Right atrium auricular region (tissue), 2 donors: ENCODE measurements at regions not wholly inside any gene's neighbourhood (a gene's known extent, or its start where the extent isn't known, plus 50 kb on each side); places are given as distances from the start of the nearest gene placed in this dataset.

Experiments used
- DNase-seq: peaks from one replicate; pipeline ENCODE4 v3.0.0-alpha.2; 2019; ENCODE audit warnings: low spot score
- H3K27ac ChIP-seq, 2 donors: fragments of 200-600 bp; sonication (generic); 1 replicate in 1 of 2; 2 replicates in 1 of 2; pipeline ENCODE4 v1.5.1; 2016 to 2019
- H3K27me3 ChIP-seq, 2 donors: fragments of 200-600 bp; sonication (generic); one replicate each; pipeline versions ENCODE4 v1.5.1 to v1.6.0; 2017 to 2019
- H3K36me3 ChIP-seq: fragments of 200-600 bp; sonication (generic); one replicate; pipeline ENCODE4 v1.5.1; 2016
- H3K4me1 ChIP-seq, 2 donors: fragments of 200-600 bp; sonication (generic); one replicate each; pipeline versions ENCODE4 v1.5.1 to v1.6.0; 2017 to 2019
- H3K4me3 ChIP-seq, 2 donors: fragments of 200-600 bp; sonication (generic); 1 replicate in 1 of 2; 2 replicates in 1 of 2; pipeline ENCODE4 v1.5.1; 2017 to 2019; ENCODE audit warnings: mild to moderate bottlenecking in 1 of 2, moderate library complexity in 1 of 2
- H3K9me3 ChIP-seq, 2 donors: fragments of 200-600 bp; sonication (generic); one replicate each; pipeline ENCODE4 v1.5.1; 2019
- TF ChIP-seq, protein P1 (sequence below), 2 donors: fragments of 200-600 bp; sonication (generic); IDR thresholded peaks; one replicate each; pipeline ENCODE4 v1.5.1; 2019; ENCODE audit warnings: antibody characterized with exemption in 2 of 2

DNA sequence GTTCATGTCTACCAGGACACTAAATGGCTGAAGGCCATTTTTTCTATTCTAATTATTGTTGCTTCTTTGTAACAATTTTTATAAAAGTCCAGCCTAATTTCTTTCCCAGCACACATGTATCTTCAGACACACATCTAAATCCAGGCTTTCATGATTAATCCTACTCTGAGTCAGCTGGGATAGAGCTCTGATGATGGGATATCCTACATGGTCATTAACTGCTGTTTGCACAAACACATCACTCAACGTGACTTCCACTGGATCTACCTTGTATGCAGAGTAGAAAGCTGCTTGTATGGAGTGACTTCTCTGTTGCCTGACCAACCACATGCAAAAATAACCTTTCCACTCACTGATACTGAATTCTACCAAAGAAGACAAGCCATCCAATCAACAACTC, 260.9 kb downstream of the AHR start:
- H3K27ac ChIP-seq, result no peak overlapping the region
- H3K4me1 ChIP-seq, result peaks cover 0 to 20% of the 10 kb centered on the region in 2 donors
- TF ChIP-seq, protein P1, sequence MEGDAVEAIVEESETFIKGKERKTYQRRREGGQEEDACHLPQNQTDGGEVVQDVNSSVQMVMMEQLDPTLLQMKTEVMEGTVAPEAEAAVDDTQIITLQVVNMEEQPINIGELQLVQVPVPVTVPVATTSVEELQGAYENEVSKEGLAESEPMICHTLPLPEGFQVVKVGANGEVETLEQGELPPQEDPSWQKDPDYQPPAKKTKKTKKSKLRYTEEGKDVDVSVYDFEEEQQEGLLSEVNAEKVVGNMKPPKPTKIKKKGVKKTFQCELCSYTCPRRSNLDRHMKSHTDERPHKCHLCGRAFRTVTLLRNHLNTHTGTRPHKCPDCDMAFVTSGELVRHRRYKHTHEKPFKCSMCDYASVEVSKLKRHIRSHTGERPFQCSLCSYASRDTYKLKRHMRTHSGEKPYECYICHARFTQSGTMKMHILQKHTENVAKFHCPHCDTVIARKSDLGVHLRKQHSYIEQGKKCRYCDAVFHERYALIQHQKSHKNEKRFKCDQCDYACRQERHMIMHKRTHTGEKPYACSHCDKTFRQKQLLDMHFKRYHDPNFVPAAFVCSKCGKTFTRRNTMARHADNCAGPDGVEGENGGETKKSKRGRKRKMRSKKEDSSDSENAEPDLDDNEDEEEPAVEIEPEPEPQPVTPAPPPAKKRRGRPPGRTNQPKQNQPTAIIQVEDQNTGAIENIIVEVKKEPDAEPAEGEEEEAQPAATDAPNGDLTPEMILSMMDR (IDR thresholded peaks at IDR 0.05), result no peak
- no peaks in the 10 kb centered on the region for H3K27me3 ChIP-seq
- no peaks in the 10 kb centered on the region for H3K9me3 ChIP-seq
- no peak overlapping the region for H3K4me3 ChIP-seq
- H3K36me3 ChIP-seq, result no peaks in the 10 kb centered on the region
- no peak for DNase-seq

DNA sequence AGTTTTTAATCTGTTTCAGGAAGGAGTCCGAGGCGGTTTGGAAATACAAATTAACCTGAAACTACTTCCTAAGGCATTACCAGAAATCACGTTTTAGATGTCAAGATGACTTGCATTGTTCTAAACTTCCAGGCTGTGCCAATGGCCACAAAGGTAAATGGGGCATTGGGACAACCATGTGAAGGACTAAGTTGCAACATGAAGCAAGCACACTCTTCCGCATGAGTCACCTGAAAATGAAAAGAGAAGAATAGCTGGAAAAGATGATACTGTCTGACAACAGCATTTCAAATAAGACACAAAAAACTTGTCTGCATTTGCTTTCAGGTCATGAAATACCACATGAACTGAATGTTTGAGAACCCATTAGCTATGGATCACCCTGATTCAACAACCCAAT, 262.1 kb downstream of the AHR start:
- Histone ChIP-seq H3K4me3 (no peak overlapping the region), H3K36me3 (no peaks in the 10 kb centered on the region), H3K4me1 (peaks cover 0 to 20% of the 10 kb centered on the region in 2 donors), H3K27ac (no peak overlapping the region), H3K27me3 (no peaks in the 10 kb centered on the region), H3K9me3 (no peaks in the 10 kb centered on the region)
- no peak for DNase-seq
- TF ChIP-seq, protein P1 (IDR thresholded peaks at IDR 0.05), result no peak

DNA sequence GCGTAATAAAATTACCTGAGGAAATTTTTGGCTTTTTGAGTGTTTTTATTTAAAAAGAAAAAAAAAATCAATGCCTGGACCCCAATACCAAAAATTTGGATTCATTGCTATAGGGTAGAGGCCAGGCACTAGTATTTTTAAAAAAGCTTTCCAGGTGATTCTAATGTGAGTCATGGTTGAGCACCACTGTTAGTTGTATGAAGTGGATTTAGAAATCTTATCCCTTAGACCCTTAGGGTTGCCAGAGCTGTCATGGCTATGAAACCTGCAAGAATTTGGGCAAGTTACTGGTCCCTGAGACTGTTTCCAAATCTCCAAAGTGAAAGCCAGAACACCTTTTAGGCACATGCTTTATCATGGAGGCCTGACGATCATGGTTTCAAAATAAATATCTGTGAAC, 262.5 kb downstream of the AHR start:
- Histone ChIP-seq H3K27ac (no peak overlapping the region), H3K4me1 (peaks cover 0 to 20% of the 10 kb centered on the region in 2 donors), H3K27me3 (no peaks in the 10 kb centered on the region), H3K4me3 (no peak overlapping the region), H3K36me3 (no peaks in the 10 kb centered on the region), H3K9me3 (no peaks in the 10 kb centered on the region)
- TF ChIP-seq, protein P1 (IDR thresholded peaks at IDR 0.05), result no peak
- DNase-seq, result no peak

DNA sequence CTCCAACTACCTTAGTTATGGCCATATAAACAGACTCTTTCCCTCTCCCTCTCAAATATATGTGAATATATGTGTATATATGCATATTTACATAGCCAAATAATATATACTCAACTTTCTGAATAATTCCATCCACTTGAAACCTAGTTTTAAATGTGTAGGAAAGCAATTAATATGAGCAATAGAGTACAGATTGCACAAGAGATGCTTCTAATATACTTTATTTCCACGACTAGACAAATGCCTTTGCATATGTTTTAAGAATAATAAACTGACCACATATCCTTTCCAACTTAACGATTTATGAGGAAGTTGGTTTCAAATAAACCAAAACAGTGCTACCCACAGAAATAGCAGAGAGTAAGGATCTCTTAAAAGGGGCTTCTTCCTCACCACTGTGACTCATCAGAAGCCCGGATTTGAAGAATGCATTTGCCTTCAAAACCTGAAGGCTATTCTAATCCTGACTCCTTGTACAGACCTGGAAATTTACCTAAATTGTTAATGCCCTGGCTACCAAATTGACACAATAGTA, 266.3 kb downstream of the AHR start:
- DNase-seq, result no peak
- TF ChIP-seq, protein P1 (IDR thresholded peaks at IDR 0.05), result no peak
- no peaks in the 10 kb centered on the region for H3K4me1 ChIP-seq
- no peak overlapping the region for H3K27ac ChIP-seq
- no peak overlapping the region for H3K4me3 ChIP-seq
- no peaks in the 10 kb centered on the region for H3K36me3 ChIP-seq
- no peaks in the 10 kb centered on the region for H3K27me3 ChIP-seq
- no peaks in the 10 kb centered on the region for H3K9me3 ChIP-seq

DNA sequence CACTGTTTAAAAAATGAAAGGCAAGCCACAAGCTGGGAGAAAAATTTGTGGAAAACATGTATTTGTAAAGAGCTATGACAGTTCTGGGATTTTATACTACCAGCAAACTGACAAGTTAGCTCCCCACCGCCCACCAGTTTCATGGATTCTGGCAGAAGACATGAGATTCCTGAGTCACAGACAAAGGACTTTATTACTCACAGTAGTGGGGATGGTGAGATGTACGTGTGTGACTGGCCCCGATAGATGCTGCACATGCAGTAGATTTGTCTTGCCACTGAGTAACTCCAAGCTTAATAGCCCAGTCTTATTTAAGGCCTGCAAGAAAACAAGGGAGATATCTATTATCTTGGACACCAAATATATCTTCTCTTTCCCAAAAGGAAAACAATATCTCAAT, 281.7 kb downstream of the AHR start:
- Histone ChIP-seq H3K36me3 (no peaks in the 10 kb centered on the region), H3K4me3 (no peak overlapping the region), H3K9me3 (peaks cover 0 to 18% of the 10 kb centered on the region in 2 donors), H3K27ac (no peak overlapping the region), H3K4me1 (no peaks in the 10 kb centered on the region), H3K27me3 (no peaks in the 10 kb centered on the region)
- TF ChIP-seq, protein P1 (IDR thresholded peaks at IDR 0.05), result no peak
- DNase-seq, result no peak

DNA sequence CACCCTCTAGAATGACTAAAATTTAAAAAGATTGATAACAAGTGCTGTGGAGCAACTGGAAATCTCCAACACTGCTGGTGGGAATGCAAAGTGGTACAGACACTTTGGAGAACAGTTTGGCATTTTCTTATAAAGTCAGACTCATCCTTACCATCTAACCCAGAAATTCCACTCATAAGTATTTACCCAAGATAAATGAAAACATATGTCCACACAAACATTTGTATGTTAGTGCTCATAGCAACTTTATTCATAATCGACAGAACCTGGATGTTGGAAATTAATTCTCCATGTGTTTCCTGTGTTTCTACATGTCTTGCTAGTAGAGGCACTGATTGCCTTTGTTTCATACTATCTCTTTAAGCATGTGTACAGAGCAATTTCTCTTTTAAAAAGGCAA, 282.4 kb downstream of the AHR start:
- Histone ChIP-seq H3K27me3 (no peaks in the 10 kb centered on the region), H3K4me3 (no peak overlapping the region), H3K27ac (no peak overlapping the region), H3K4me1 (no peaks in the 10 kb centered on the region), H3K36me3 (no peaks in the 10 kb centered on the region), H3K9me3 (peaks cover 0 to 18% of the 10 kb centered on the region in 2 donors)
- DNase-seq, result no peak
- TF ChIP-seq, protein P1 (IDR thresholded peaks at IDR 0.05), result no peak
